ENCODE measurements at regions not wholly inside any gene's neighbourhood (a gene's known extent, or its start where the extent isn't known, plus 50 kb on each side); places are given as distances from the start of the nearest gene placed in this dataset.

DNA sequence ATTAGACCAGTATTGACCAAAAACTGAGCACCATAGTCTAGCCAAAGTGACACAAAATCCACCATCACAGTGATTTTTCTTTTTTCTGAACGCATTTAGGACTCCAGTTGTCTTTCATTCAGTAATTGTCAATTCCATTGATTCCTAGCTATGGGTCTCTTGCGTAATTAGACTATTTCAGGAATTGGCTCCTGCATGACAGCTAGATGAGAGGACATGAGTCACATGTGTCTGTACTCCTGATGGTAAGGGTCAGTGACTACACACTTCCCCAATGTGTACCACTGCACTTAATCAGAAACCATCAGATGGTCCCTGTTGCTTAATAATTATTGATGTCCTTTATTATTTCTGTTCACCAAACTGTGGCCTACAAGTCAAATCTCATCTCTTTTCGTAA, 469.5 kb downstream of the POM121L12 start:
- TF ChIP-seq, protein P1, sequence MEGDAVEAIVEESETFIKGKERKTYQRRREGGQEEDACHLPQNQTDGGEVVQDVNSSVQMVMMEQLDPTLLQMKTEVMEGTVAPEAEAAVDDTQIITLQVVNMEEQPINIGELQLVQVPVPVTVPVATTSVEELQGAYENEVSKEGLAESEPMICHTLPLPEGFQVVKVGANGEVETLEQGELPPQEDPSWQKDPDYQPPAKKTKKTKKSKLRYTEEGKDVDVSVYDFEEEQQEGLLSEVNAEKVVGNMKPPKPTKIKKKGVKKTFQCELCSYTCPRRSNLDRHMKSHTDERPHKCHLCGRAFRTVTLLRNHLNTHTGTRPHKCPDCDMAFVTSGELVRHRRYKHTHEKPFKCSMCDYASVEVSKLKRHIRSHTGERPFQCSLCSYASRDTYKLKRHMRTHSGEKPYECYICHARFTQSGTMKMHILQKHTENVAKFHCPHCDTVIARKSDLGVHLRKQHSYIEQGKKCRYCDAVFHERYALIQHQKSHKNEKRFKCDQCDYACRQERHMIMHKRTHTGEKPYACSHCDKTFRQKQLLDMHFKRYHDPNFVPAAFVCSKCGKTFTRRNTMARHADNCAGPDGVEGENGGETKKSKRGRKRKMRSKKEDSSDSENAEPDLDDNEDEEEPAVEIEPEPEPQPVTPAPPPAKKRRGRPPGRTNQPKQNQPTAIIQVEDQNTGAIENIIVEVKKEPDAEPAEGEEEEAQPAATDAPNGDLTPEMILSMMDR (IDR thresholded peaks at IDR 0.05; ENCODE audit: insufficient read depth, low read length) = no peak
- TF ChIP-seq SPI1 (IDR thresholded peaks at IDR 0.05; ENCODE audit: borderline replicate concordance, low read depth) = no peak
- TF ChIP-seq POLR2AphosphoS5 (IDR thresholded peaks at IDR 0.05; ENCODE audit: low read depth) = no peak
- TF ChIP-seq, protein P2, sequence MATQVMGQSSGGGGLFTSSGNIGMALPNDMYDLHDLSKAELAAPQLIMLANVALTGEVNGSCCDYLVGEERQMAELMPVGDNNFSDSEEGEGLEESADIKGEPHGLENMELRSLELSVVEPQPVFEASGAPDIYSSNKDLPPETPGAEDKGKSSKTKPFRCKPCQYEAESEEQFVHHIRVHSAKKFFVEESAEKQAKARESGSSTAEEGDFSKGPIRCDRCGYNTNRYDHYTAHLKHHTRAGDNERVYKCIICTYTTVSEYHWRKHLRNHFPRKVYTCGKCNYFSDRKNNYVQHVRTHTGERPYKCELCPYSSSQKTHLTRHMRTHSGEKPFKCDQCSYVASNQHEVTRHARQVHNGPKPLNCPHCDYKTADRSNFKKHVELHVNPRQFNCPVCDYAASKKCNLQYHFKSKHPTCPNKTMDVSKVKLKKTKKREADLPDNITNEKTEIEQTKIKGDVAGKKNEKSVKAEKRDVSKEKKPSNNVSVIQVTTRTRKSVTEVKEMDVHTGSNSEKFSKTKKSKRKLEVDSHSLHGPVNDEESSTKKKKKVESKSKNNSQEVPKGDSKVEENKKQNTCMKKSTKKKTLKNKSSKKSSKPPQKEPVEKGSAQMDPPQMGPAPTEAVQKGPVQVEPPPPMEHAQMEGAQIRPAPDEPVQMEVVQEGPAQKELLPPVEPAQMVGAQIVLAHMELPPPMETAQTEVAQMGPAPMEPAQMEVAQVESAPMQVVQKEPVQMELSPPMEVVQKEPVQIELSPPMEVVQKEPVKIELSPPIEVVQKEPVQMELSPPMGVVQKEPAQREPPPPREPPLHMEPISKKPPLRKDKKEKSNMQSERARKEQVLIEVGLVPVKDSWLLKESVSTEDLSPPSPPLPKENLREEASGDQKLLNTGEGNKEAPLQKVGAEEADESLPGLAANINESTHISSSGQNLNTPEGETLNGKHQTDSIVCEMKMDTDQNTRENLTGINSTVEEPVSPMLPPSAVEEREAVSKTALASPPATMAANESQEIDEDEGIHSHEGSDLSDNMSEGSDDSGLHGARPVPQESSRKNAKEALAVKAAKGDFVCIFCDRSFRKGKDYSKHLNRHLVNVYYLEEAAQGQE (IDR thresholded peaks at IDR 0.05; ENCODE audit: insufficient replicate concordance, low read depth) = no peak
- TF ChIP-seq GABPA (IDR thresholded peaks at IDR 0.05; ENCODE audit: low read depth) = no peak

Measured in HL-60 (cell line).